PFSK-1 (cell line): ENCODE measurements at regions not wholly inside any gene's neighbourhood (a gene's known extent, or its start where the extent isn't known, plus 50 kb on each side); places are given as distances from the start of the nearest gene placed in this dataset.

Experiments used
- FOXP2 ChIP-seq: optimal IDR thresholded peaks from 2 replicates; pipeline ENCODE3; 2011; ENCODE audit warnings: borderline replicate concordance, control low read depth, inconsistent platforms; ENCODE audit not compliant: insufficient read depth; ENCODE audit errors: extremely low read length, extremely low read depth
- POLR2AphosphoS5 ChIP-seq: IDR thresholded peaks from 2 replicates; pipeline ENCODE4 v1.6.1; 2012; ENCODE audit warnings: low read depth, mild to moderate bottlenecking, control low read depth, low read length, moderate library complexity
- TF ChIP-seq, protein P1 (sequence below), 2 experiments: IDR thresholded peaks; 2 replicates each; pipeline versions ENCODE4 v1.6.1 to v1.8.0; 2011 to 2012; ENCODE audit warnings: low read depth in 2 of 2, low read length in 2 of 2, control low read depth in 1 of 2, inconsistent platforms in 1 of 2, mild to moderate bottlenecking in 1 of 2, moderate library complexity in 1 of 2; ENCODE audit not compliant: insufficient read depth in 1 of 2

DNA sequence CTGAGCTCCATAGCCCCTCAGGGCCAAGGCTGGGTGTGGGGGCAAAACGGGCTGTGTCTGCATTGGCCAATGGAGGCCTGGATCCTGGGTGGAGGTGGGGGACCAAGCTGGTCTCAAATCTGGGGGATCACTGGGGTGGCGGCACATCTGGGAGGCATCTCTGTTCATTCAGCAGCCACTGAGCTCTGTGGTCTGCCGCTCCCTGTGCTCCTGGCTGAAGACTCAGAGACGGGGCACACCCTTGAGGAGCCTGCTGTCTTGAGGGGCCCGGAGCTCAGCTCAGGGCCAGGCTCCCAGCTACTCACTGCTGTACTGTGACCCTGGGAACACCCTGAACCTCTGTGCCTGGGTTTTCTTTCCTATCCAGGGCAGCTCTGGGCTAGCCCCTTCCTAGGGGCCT is 90.3 kb upstream of the WNT4 start:
- no peak for TF ChIP-seq FOXP2
- TF ChIP-seq, protein P1, sequence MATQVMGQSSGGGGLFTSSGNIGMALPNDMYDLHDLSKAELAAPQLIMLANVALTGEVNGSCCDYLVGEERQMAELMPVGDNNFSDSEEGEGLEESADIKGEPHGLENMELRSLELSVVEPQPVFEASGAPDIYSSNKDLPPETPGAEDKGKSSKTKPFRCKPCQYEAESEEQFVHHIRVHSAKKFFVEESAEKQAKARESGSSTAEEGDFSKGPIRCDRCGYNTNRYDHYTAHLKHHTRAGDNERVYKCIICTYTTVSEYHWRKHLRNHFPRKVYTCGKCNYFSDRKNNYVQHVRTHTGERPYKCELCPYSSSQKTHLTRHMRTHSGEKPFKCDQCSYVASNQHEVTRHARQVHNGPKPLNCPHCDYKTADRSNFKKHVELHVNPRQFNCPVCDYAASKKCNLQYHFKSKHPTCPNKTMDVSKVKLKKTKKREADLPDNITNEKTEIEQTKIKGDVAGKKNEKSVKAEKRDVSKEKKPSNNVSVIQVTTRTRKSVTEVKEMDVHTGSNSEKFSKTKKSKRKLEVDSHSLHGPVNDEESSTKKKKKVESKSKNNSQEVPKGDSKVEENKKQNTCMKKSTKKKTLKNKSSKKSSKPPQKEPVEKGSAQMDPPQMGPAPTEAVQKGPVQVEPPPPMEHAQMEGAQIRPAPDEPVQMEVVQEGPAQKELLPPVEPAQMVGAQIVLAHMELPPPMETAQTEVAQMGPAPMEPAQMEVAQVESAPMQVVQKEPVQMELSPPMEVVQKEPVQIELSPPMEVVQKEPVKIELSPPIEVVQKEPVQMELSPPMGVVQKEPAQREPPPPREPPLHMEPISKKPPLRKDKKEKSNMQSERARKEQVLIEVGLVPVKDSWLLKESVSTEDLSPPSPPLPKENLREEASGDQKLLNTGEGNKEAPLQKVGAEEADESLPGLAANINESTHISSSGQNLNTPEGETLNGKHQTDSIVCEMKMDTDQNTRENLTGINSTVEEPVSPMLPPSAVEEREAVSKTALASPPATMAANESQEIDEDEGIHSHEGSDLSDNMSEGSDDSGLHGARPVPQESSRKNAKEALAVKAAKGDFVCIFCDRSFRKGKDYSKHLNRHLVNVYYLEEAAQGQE (IDR thresholded peaks at IDR 0.05; ENCODE audit: insufficient read depth in 1 of 2, low read depth in 2 of 2, low read length in 2 of 2), result no peak
- TF ChIP-seq POLR2AphosphoS5, result no peak
